RCC 7860 (cell line): ENCODE measurements at regions not wholly inside any gene's neighbourhood (a gene's known extent, or its start where the extent isn't known, plus 50 kb on each side); places are given as distances from the start of the nearest gene placed in this dataset.
"Not testable (repeated sequence)": the region's sequence is repeated elsewhere in the genome, so short reads cannot be mapped to it uniquely, and the experiment has no call there.

Source experiments
- DNase-seq: peaks from one replicate; pipeline ENCODE4 v3.0.0-alpha.2; 2015; ENCODE audit warnings: low spot score
- FAIRE-seq: peaks from 2 replicates; lab custom pipeline; 2012; peaks lifted over from hg19 to GRCh38; lab: Jason Lieb, UNC

DNA sequence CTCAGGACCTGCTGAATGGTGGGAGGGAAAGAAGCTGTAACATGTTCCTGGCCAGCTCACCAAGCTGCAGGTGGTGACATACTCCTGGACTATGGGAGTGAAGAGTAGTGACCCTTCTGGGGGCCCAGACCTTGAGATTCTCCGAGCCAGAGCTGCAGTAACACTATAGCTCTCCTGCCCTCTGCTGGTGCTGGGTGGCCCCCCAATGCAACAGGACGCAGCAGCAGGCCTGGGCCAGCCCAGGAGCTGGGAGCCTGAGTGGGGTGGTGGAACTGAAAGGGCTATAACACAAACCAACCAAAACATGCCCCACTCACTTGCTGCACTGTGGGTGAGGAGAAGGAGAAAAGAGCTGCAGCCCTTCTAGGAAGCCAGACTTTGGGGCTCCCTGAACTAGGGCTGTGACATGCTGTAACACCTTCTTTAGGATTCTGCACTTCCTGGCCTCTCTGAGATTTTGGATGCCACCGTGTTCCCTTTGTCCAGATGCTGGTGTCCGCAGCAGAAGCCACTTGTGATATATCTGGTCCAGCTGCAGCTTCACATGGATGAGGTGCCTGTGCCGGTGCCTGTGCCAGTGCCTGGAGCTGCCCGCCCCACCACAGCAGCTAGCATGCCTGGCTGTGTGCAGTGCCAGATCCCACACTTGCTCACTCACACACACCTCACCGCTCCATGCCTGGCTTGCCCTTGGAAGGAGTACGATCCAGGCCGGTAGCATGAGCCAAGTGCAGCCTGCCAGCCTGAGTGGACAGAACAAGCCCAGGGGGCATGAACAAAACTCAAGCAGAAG, 636.8 kb upstream of the KCNMB2 start:
- DNase-seq (no peak), FAIRE-seq (no peak)

DNA sequence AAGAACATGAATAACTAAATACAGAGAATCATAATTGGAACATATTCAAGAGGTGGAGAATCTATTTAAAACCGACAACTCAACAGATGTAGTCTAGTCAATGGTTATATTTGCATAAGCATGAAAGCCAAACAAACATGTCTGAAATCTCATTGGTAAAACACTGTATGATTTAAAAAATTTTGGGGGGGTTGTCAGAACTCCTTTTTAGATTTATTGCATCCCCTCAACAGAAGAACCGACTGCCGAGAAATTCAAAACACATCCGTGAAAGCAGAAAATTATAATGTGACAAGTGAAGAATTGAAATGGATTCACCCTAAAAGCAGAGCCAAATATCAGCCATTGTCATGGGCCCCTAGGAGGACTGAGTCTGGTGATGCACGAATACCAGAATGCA, 633.4 kb upstream of the KCNMB2 start:
- no peak for FAIRE-seq
- no peak for DNase-seq

GRCh38 chr3:177904621-177905020, 631.6 kb upstream of the KCNMB2 start:
- FAIRE-seq, result peak; percentile 21
- DNase-seq, result peak; percentile 27

DNA sequence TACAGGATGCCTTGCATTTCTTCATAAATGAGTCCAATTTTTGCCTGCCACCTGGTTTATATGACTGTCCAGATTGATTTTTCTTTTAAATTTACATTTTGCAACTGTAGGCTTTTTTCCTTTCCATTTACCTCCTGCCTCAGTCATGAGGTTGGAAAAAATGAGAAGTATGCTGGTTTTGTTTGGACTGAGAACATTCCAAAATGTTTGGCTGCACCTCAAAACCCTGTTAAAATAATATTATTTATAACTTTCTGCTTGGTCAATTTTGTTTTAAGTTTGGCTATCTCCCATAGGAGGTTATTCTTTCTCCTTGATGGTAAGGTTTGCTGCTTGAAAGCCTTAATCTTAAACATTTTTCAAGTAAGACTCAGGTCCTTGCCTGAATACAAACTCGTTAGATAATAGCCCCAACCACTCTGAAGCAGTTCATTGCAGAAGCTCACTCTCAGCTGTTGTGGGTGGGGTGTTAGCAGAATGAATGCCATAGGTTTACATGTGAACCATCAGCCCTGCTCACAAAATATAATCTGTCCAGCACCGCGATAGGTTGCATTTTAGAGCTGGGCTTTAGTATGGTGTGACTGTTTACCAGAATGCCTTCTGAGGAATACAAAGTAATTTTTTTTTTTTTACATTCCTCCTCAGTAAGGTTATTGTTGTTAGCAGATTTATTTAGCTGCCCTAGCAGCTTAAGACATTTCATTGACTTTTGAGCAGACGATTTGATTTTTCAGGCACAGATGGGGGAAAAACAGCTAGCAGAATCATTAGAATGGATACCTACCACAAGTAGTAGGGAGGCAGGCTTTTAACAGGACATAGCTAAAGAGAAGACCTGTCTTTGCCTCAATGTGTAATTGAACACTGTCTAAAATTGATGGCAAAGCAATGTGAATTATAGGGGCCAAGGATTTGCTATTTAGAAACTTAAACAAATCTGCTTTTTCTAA, 630.8 kb upstream of the KCNMB2 start:
- DNase-seq, result peak; percentile 59
- peak; percentile 89 for FAIRE-seq

- FAIRE-seq (peak; percentile 94), DNase-seq (peak; percentile 89)
Observed at GRCh38 chr3:177906126-177906511, 630.1 kb upstream of the KCNMB2 start.

DNA sequence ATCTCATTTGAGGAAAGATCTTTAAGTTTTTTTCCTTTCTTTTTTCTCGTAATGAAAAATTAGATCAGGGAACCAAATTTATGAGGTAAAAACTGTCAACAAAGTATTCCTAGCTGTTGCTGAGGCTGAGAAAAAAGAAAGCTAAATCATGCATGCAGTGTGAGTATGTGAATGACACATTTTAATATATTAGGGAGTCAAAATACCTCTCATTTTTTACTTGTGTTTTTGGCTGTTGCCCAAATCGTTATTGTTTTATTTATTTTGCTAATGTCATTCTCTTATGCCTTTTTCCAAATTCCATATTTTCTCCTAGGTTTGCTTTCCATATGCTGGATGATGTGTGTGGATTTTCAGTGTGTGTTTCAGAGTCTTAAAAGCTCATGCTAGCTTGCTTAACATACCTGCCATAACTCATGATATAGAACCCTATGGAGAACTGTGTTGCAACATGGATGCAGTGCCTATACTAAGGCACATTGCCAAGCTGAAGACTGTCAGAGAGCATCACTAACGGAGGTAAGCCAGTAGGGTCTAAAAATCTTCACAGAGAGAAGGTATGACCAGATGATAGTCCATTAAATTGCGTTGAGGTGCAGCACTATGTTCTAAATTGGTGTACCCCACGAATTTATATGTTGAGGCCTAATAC, 629.5 kb upstream of the KCNMB2 start:
- no peak for FAIRE-seq
- peak; percentile 17 for DNase-seq

- DNase-seq, FAIRE-seq: not testable (repeated sequence)
Observed at GRCh38 chr3:177909530-177909929, 626.7 kb upstream of the KCNMB2 start.

- FAIRE-seq, result no peak
- no peak for DNase-seq
Observed at GRCh38 chr3:177914224-177914623, 622.0 kb upstream of the KCNMB2 start.

GRCh38 chr3:177916461-177916860, 619.8 kb upstream of the KCNMB2 start:
- DNase-seq (no peak), FAIRE-seq (no peak)

DNA sequence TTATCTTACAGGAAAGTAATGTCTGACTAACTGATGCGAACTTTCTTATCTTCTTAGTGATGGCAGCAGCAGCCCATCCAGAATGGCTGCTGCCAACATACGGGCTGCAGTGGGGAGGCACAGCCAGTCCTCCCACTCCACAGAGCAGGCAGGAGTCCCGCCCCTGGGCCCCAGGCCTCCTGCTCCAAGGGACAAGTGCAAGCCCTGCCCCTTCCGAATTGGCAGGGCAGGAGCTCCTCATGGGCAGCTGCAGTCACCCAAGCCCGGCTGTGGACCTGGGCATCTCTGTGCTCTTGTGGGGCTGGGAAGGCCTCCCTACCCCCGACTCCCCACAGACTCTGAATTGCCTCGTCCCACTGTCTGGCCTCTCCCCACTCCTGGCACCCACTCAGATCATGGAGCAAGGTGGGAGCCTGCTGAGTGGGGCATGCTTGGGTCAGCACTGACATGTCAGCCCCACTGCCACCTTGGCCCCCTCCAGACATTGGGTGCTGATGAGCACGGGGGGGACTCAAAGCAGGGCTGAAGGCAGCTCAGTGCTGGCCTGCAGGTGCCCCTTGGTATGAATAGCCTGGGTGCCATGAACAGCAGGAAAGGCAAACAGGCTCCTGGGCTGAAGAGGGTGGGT, 618.9 kb upstream of the KCNMB2 start:
- FAIRE-seq (no peak), DNase-seq (no peak)

DNA sequence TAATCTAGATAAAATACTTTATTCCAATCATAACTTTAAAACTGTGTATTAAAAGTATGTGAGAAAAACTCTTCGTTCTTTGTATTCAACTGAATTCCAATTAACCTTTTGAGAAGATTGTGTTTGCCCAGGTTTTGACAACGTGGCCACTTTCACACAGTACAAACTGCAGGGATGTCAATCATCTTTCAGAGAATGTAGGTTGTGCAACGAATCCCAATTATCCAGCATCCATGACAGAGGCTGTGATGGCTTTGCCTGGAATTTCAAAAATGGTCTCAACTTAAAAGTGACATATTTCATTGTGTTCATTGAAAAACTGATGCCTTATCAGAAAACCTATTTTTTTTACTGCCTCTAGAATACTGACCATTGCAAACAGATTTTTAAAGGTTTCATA, 615.1 kb upstream of the KCNMB2 start:
- DNase-seq (no peak), FAIRE-seq (no peak)

- DNase-seq (no peak), FAIRE-seq (no peak)
Observed at GRCh38 chr3:177924261-177924660, 612.0 kb upstream of the KCNMB2 start.

GRCh38 chr3:177928172-177928873, 607.9 kb upstream of the KCNMB2 start:
- peak; percentile 9 for DNase-seq
- FAIRE-seq, result peak; percentile 14

DNA sequence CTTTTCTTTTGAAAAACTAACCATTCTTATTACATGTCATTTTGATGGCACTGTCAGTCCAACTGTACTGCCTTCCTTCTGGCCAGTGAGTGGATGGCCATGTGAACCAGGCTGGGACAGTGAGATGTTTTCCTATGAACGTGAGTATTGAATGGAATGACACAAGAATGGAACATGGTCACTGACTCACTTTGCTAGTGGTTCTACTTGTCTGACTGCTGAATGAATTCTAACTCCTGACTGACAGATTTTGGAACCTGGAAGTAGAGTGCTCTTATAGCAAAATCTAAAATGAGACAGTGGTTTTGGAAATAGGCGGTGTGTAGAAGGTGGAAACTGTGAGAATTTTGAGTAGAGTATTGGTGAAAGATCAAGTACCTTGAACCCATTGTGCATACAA, 606.9 kb upstream of the KCNMB2 start:
- peak; percentile 16 for DNase-seq
- FAIRE-seq, result no peak

DNA sequence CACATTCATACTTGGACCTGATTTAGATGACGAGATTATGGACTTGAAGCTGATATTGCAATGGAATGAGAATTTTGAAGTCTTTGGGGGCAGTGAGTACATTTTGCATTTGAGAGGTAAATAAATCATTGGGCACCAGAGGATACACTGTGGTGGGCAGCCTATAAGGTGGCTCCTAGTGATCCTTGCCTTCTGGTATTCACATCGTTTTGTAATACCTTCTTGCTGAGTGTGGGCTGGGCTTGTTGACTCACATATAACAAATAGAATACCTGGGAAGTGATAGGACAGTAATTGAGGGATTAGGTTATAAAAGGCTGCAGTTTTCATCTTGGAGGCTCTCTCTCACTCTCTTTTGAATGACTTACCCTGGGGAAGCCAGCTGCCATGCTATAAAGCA, 605.5 kb upstream of the KCNMB2 start:
- DNase-seq (no peak), FAIRE-seq (no peak)

DNA sequence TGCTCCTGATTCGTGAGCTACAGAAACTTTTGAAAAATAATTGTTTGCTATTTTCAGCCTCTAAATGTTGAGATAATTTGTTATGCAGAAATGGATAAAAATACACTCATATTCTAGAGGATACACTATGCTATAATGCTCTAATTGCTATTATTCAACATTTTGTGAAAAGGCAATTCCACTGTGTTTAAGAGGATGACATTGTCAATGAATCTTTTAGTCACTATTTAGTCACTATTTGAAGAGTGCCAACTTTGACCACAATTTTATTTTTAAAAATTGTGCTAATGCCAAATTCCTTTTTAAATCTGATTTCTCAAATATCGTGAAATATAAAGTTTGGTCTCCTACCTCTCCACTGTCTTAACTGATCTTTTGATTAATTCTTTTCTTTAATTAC, 604.9 kb upstream of the KCNMB2 start:
- DNase-seq (no peak), FAIRE-seq (peak; percentile 58)

GRCh38 chr3:177932346-177932745, 603.9 kb upstream of the KCNMB2 start:
- FAIRE-seq (no peak), DNase-seq (no peak)

DNA sequence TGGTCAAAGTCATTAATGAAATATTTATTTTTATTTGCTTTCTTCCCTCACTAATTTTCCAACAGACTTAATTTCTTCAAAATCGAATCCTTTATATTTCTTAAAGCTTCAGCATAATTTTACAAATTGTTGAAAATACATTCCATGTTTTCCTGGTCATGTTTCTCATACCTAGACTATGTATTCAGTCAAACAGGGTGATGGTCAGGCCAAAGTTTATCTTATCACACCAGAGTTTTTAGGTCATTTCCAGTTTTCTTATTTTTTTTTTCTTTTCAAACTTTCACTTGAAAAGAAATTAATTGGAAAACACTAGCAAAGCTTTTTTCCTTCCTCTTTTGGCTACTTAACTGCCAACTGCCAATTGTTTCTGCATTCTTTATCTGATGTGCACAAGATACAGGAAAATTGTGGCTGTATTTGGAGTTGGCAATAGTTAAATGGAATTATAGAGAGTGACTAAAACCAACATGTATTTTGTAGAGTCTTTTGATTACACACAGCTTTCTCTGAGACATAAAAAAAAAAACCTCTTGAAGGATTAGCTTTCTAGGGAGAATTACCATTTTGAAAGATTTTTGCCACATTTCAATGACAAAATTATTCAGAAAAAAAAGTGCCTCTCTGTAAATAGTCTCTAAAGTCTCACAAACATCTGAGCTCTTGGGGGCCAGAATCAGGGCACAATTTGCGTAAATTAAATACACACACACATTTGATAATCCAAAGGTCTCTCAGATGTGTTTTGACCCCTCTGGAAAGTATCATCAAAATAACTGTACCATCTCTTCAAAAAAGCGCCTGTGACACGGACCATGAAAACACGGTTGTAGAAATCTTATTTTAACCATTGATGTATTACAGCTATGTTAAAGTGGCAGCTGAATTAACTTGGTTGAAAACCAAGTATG, 603.2 kb upstream of the KCNMB2 start:
- FAIRE-seq (peak; percentile 69), DNase-seq (no peak)
